ENCODE measurements at regions not wholly inside any gene's neighbourhood (a gene's known extent, or its start where the extent isn't known, plus 50 kb on each side); places are given as distances from the start of the nearest gene placed in this dataset.
"Not testable (repeated sequence)": the region's sequence is repeated elsewhere in the genome, so short reads cannot be mapped to it uniquely, and the experiment has no call there.

DNA sequence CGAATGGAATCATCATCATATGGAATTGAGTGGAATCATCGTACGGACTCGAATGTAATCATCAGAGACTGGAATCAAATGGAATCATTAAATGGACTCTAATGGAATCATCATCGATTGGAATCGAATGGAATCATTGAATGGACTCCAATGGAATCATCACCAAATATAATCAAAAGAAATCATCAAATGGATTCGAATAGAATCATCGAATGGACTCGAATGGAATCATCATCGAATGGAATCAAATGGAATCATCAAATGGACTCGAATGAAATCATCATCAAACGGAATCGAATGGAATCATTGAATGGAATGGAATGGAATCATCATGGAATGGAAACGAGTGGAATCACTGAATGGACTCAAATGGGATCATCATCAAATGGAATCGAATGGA, 233.5 kb downstream of the SHCBP1 start:
- DNase-seq (ENCODE audit: low read depth) = not testable (repeated sequence)

DNA sequence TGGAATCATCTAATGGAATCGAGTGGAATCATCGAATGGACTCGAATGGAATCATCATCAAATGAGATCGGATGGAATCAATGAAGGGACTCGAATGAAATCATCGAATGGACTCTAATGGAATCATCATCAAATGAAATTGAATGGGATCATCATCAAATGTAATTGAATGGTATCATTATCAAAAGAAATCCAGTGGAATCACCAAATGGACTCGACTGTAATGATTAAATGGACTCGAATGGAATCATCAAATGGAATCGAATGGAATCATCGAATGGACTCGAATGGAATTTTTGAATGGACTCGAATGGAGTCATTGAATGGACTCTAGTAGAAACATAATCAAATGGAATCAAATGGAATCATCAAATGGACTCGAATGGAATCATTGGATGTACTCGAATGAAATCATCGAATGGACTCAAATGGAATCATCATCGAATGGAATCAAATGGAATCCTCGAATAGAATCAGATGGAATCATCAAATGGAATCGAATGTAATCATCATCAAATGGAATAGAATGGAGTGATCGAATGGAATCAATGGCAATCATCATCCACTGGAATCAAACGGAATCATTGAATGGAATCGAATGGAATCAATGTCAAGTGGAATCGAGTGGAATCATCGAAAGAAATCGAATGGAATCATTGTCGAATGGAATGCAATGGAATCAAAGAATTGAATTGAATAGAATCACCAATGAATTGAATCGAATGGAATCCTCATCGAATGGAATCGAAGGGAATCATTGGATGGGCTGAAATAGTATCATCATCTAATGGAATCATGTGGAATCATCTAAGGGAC, 234.2 kb downstream of the SHCBP1 start:
- DNase-seq (ENCODE audit: low read depth) = peak; percentile 6

DNA sequence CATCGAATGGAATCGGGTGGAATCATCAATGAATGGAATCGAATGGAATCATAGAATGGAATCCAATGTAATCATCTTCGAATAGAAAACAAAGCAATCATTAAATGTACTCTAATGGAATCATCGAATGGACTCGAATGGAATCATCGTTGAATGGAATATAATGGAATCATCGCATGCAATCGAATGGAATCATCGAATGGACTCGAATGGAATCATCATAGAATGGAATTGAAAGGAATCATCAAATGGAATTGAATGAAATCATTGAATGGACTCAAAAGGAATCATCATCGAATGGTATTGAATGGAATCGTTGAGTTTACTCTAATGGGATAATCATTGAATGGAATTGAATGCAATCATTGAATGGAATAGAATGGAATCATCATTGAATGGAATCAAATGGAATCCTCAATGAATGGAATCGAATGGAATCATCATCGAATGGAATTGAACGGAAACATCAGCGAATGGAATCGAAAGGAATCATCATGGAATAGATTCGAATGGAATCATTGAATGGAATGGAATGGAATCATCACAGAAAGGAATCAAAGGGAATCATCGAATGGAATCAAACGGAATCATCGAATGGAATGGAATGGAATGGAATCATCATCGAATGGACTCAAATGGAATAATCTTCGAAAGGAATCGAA, 234.9 kb downstream of the SHCBP1 start:
- DNase-seq (ENCODE audit: low read depth) = peak; percentile 64

DNA sequence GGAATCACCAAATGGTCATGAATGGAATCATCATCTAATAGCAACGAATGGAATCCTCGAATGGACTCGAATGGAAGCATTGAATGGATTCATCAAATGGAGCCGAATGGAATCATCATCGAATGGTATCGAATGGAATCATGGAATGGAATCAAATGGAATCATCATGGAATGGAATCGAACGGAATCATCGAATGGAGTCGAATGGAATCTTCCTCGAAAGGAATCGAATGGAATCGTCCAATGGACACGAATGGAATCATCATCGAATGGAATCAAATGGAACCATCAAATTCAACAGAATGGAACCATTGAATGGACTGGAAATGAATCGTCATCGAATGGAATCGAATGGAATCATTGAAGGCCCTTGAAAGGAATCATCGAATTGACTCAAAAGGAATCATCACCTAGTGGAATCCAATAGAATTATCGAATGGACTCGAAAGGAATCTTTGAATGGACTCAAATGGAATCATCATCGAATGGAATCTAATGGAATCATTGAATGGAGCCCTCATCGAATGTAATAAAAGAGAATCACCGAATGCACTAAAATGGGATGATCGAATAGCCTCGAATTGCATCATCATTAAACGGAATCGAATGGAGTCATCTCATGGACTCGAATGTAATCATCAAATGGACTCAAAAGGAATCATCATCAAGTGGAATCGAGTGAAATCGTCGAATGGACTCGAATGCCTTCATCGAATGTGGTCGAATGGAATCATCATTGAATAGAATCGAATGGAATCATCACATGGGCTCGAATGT, 236.7 kb downstream of the SHCBP1 start:
- DNase-seq (ENCODE audit: low read depth) = peak; percentile 44

DNA sequence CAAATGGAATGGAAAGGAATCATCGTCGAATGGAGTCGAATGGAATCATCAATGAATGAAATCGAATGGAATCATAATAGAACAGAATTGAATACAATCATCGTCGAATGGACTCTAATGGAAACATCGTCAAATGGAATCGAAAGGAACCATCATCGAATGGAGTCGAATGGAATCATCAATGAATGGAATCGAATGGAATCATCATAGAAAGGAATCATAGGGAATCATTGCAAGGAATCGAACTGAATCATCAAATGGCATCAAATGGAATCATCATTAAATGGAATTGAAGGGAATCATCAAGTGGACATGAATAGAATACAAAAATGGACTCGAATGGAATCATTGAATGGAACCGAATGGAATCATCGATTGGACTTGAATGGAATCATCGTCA, 237.6 kb downstream of the SHCBP1 start:
- DNase-seq (ENCODE audit: low read depth) = peak; percentile 15

DNA sequence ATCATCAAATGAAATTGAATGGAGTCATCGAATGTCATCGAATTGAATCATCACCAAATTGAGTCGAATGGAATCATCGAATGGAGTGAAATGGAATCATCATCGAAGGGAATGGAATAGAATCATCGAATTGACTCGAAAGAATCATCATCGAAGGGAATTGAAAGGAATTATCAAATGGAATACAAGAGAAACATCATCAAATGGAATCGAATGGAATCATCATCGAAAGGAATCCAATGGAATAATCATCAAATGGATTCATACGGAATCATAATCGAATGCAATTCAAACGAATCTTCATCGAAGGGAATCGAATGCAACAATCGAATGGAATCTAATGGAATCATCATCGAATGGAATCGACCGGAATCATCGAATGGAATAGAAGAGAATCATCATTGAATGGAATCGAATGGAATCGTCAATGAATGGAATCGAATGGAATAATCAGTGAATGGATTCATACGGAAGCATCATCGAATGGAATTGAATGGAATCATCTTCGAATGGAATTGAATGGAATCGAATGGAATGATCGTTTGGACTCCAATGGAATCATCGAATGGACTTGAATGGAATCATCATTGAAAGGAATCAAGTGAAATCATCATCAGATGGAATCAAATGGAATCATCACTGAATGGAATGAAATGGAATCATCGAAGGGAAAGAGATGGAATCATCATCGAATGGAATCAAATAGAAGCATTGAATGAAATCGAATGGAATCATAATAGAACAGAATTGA, 238.2 kb downstream of the SHCBP1 start:
- peak; percentile 37 for DNase-seq (ENCODE audit: low read depth)

DNA sequence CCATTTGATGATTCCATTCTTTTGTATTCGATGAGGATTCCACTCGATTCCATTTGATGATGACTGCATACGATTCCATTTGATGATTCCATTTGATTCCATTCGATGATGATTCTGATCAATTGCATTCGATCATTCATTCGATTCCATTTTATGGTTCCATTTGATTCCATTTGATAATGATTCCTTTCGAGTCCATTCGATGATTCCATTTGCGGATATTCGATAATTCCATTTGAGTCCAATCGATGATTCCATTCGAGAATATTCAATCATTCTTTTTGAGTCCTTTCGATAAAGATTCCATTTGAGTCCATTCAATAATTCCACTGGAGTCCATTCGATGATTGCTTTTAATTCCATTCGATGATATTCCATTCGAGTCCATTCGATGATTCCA, 239.1 kb downstream of the SHCBP1 start:
- DNase-seq (ENCODE audit: low read depth) = not testable (repeated sequence)

DNA sequence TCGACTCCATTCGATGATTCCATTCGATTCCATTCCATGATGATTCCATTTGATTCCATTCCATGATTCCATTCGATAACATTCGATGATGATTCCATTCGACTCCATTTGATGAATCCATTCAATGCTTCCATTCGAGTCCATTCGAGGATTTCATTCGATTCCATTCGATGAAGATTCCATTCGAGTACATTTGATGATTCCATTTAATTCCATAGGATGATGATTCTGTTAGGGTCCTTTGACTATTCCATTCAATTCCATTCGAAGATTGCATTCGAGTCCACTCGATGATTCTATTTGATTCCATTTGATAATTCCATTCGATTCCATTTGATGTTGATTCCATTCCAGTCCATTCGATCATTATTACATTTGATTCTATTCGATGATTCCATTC, 239.8 kb downstream of the SHCBP1 start:
- peak; percentile 4 for DNase-seq (ENCODE audit: low read depth)

Data from M059J (cell line).